Dermis blood vessel endothelial cell (primary cell): ENCODE measurements at regions not wholly inside any gene's neighbourhood (a gene's known extent, or its start where the extent isn't known, plus 50 kb on each side); places are given as distances from the start of the nearest gene placed in this dataset.
A peak's percentile ranks its signal among the peaks of the same experiment; 100 is the strongest.
"Not testable (repeated sequence)": the region's sequence is repeated elsewhere in the genome, so short reads cannot be mapped to it uniquely, and the experiment has no call there.

Source experiments
- DNase-seq: peaks from one replicate; pipeline ENCODE4 v3.0.0; 2010

DNA sequence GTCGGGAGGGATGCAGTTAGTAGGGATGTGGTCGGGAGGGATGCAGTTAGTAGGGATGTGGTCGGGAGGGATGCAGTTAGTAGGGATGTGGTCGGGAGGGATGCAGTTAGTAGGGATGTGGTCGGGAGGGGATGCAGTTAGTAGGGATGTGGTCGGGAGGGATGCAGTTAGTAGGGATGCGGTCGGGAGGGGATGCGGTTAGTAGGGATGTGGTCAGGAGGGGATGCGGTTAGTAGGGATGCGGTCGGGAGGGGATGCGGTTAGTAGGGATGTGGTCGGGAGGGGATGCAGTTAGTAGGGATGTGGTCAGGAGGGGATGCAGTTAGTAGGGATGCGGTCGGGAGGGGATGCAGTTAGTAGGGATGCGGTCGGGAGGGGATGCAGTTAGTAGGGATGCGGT lies 96.2 kb downstream of the BDH1 start:
- not testable (repeated sequence) for DNase-seq

DNA sequence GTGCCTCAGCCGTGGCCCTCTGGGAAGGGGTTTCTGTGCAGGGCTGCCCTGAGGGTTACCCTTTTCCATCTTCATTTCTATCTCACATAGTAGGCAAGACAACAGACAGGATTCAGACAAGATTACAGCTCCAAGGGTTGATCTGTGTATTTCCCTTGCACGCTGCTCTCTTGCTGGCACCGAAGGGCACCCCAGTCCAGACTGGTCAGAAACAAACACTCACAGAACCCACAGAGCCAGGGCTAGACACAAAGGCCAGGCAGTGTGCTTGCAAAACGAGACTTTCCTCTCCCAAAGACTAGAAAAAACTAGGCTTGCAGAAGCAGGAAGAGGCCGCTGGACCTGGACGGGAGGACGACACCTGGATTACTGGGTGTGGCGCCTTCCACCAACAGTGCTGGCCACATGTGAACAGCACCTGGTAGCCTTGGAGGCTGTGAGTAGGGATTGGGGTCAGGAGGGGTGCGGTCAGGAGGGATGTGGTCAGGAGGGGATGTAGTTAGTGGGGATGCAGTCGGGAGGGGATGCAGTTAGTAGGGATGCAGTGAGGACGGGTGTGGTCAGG lies 96.8 kb downstream of the BDH1 start:
- no peak for DNase-seq

GRCh38 chr3:197458179-197458707 lies 97.5 kb downstream of the BDH1 start:
- peak; percentile 56 for DNase-seq

DNA sequence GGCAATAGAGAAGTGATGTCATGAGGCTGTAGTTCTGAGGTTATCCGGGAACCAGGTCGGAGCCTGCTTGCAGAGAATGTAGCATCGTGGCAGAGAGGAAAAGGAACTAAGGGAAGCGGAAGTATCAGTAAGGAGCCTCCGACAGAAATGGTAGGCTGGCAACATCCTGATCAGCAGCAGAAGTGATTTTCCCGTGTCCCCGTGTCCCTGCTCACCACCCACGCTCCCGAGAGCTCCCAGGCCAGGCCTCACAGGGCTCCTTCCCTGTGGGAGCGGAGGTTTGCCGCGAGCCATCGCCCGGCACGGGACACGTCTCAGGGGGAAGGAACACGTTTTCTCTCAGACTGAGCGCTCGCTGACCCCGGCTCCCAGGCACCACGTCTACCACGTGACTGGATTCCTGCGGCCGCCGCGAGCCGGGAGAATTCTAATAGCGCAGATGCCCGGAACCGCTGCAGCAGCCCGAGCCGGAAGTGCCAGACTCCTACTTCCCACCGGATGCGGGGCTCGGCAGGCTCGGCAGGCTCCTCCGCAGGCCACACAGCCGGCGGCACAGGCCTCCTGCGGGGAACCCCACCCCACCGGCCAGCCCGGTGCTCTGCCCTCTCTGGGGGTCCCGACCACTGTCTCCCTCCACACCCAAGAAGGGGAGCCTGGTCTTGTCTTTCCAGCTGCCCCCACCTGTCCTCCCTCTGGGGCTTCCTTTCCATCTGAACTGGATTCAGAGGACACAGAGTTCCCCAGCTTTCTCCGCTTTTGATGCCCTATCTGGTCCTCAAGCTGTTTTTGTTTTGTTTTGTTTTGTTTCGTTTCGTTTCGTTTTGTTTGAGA lies 99.3 kb downstream of the BDH1 start:
- DNase-seq: peak; percentile 80

DNA sequence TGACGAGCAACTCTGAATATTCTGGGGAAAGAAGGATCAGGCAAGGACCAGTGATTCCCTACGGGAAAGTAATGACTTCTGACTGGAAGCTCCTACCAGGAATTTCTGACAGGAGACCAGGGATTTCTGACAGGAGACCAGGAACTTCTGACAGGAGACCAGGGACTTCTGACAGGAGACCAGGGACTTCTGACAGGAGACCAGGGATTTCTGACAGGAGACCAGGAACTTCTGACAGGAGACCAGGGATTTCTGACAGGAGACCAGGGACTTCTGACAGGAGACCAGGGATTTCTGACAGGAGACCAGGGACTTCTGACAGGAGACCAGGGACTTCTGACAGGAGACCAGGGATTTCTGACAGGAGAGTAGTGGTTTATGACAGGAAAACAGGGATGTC lies 100.9 kb downstream of the BDH1 start:
- DNase-seq: not testable (repeated sequence)

DNA sequence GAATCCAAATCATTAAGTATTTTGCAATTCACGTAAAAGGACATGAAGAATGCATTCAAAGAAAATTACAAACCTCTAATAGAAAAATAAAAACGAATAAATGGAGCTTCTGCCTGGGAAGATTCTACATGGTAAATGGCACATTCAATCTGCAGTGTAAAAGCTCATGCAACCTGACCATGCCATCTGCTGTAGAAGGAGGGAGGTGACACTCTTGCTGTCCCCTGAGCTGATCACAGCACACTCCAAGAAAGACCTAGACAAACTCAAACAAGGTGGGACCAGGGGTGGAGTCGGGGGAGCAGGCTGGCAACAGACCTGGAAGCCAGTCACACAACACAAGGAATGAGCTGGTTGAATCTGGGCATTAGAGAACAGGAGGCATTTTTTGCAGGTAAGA lies 101.8 kb downstream of the BDH1 start:
- peak; percentile 22 for DNase-seq

- no peak for DNase-seq
Measured at GRCh38 chr3:197450810-197451209, 105.0 kb downstream of the BDH1 start.

DNA sequence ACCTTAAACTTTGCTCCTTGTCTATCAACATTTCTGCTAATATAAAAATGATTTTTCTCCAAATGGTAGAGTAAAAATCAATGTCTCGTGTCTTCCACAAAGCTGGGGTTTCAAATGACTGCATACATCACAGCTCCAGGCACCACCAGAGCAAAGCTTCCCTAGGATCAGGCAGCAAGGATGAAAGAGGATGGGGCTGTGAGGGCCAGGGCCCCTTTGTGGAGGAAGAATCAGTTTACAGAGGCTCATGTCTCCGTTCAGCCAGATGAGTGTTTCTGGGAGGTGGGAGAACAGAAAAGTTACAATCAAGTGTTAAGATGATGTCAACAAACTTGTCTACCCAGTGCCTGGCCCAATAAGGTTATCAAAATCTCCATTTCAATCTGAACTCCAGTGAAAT lies 105.5 kb downstream of the BDH1 start:
- no peak for DNase-seq

GRCh38 chr3:197449181-197449580 lies 106.6 kb downstream of the BDH1 start:
- DNase-seq: not testable (repeated sequence)

DNA sequence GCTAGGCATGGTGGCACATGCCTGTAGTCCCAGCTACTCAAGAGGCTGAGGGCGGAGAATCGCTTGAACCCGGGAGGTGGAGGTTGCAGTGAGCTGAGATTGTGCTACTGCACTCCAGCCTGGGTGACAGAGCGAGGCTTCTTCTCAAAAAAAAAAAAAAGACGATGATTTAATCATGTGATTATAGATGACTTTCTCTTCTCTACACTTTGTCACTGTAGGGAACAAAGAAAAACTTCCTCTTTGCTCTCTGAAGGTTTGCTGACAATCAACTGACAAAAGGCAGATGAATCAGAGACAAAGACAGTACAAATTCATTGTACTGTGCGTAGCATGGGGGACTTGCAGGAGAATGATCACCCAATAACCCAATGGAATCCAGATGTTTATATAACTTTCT lies 108.0 kb downstream of the BDH1 start:
- not testable (repeated sequence) for DNase-seq

GRCh38 chr3:197447057-197447456 lies 108.7 kb downstream of the BDH1 start:
- no peak for DNase-seq

- no peak for DNase-seq
Measured at GRCh38 chr3:197446700-197447056, 109.1 kb downstream of the BDH1 start.

GRCh38 chr3:197445896-197446699 lies 109.7 kb downstream of the BDH1 start:
- no peak for DNase-seq

DNA sequence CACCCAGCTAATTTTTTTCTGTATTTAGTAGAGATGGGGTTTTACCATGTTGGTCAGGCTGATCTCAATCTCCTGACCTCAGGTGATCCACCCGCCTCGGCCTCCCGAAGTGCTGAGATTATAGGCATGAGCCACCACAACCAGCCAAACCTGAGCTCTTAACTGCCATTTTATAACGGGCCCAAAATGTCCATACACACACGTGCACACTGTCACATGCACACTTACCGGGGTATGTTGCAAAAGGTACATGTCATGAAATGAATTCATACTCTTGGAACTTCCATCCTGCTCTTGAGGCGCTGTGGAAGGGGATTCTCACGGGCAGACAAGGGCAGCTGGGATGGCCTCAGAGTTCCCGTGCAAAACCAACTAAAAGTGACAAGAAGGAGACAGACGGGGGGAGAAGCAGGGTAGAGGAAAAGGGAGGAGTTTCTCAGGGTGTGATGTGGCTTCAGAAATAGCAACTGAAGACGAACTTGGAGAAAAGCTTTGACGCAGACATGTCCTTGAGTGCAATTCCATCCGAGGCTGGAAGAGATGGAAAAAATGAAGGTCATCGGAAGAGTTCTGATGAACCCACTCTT lies 110.9 kb downstream of the BDH1 start:
- no peak for DNase-seq

DNA sequence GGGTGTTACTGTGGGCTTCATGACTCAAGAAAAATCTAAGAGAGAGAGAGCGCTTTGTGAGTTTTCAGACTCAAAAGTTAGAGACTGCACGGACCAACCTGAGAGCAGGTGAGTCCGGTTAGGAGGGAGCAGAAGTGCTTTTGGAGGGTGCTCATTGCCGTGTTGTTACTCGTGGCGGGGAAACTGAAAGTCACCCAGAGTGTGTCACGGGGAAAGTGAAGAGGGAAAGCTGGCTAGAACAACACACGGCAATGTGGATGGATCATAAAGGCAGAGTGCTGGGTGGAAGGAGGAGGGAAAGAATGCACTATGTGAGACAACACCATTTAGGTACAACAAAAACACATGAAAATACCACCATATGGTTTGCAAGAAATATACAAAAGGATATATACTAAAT lies 112.3 kb downstream of the BDH1 start:
- no peak for DNase-seq

DNA sequence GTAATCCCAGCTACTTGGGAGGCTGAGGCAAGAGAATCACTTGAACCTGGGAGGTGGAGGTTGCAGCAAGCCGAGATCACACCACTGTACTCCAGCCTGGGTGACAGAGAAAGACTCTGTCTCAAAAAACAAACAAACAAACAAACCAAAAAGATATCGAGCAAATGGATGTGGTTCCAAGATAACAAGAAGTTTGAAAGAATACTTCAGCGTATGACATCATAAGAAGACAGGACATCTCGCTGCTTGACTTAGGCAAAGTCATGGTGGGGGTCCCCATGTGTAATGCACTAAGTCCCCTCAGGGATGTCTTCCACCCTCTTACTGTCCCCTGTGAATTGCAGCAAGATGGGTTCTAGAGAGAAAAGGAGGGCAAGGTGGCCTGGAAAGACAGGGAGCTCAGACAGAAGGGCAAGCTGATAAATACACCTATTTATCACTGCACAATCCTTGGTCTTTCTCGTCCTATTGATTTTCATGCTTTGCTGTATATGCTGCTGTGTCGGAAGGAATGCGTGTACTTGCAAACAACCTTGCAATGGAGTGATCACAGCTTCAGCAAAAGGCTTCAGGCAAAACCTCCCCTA lies 115.0 kb downstream of the BDH1 start:
- no peak for DNase-seq

- DNase-seq: no peak
Measured at GRCh38 chr3:197438906-197439305, 116.9 kb downstream of the BDH1 start.

GRCh38 chr3:197435426-197435825 lies 120.3 kb downstream of the BDH1 start:
- no peak for DNase-seq

DNA sequence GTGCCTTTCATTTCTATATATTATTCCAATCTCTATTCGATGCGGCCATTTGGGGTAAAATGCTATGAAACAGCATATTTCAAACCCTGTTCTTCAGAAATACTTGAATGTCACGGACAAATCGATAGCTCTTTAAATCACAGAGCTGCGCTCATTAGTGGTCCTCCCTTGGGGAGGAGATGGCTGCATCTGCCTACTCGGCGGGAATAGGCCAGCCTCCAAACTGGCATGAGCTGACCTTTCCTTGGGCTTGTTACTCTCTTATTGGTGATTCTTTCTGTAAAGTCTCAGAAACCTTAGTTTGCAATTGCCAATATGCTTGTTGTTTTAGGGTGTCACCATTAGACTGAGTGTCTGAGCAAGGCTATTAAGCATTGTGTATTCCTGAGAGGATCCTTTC lies 120.9 kb downstream of the BDH1 start:
- DNase-seq: no peak

GRCh38 chr3:197432384-197433127 lies 123.2 kb downstream of the BDH1 start:
- no peak for DNase-seq

GRCh38 chr3:197431346-197431910 lies 124.3 kb downstream of the BDH1 start:
- no peak for DNase-seq

DNA sequence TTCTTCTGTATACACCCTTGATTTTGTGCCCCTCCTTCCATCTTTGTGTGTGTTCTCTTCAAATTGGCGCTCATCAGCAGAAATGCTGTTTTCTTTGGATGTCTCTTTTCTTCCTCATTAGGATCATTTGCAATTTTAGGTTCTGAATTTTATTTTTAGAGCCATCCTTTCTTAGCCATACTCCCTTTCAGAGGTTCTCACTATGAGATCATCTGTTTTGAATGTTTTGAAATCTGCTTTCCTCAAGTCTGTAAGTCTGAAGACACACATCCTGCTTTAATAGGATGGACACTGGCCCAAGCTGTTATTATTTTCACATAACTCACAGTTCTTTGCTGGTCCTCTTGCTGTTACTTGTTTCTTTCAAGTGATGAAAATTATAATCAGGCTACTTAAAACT lies 124.8 kb downstream of the BDH1 start:
- no peak for DNase-seq
